Ovary (tissue), 3 donors: ENCODE measurements at regions not wholly inside any gene's neighbourhood (a gene's known extent, or its start where the extent isn't known, plus 50 kb on each side); places are given as distances from the start of the nearest gene placed in this dataset.

Source experiments
- POLR2A ChIP-seq: fragments of 450-650 bp; IDR thresholded peaks from one replicate; pipeline ENCODE4 v1.6.1; 2017; ENCODE audit warnings: antibody characterized with exemption, mild to moderate bottlenecking, moderate library complexity
- TF ChIP-seq, protein P1 (sequence below), 3 donors: fragments of 450-650 bp in 2 of 3; fragments of 200-600 bp in 1 of 3; IDR thresholded peaks; one replicate each; pipeline versions ENCODE4 v1.5.1 to v1.8.0; 2016 to 2022; ENCODE audit warnings: antibody characterized with exemption in 3 of 3, mild to moderate bottlenecking in 1 of 3
- donor health status: DM: no; HTN: no; CAD: no.

DNA sequence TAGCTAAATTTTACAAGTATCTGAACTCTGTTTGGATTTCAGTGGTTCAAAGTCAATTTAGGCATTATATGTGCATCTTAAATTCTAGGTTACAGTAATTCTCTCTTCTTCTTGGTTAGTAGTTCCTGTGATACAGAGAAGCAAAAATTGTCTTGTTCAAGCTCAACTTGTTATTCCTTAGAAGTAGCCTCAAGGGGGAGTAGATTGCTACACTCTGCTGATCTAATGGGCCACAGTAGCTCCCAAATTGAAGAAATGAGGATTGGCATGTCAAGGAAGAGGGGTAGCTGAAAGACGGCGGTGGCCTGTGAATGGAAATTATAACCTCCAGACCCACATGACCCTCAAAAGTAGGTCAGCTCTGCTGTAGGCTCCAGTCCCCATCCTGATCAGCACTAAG lies 334.7 kb downstream of the HRH4 start:
- TF ChIP-seq POLR2A = no peak
- TF ChIP-seq, protein P1, sequence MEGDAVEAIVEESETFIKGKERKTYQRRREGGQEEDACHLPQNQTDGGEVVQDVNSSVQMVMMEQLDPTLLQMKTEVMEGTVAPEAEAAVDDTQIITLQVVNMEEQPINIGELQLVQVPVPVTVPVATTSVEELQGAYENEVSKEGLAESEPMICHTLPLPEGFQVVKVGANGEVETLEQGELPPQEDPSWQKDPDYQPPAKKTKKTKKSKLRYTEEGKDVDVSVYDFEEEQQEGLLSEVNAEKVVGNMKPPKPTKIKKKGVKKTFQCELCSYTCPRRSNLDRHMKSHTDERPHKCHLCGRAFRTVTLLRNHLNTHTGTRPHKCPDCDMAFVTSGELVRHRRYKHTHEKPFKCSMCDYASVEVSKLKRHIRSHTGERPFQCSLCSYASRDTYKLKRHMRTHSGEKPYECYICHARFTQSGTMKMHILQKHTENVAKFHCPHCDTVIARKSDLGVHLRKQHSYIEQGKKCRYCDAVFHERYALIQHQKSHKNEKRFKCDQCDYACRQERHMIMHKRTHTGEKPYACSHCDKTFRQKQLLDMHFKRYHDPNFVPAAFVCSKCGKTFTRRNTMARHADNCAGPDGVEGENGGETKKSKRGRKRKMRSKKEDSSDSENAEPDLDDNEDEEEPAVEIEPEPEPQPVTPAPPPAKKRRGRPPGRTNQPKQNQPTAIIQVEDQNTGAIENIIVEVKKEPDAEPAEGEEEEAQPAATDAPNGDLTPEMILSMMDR (IDR thresholded peaks at IDR 0.05) = no peak
